ENCODE measurements at regions not wholly inside any gene's neighbourhood (a gene's known extent, or its start where the extent isn't known, plus 50 kb on each side); places are given as distances from the start of the nearest gene placed in this dataset.

DNA sequence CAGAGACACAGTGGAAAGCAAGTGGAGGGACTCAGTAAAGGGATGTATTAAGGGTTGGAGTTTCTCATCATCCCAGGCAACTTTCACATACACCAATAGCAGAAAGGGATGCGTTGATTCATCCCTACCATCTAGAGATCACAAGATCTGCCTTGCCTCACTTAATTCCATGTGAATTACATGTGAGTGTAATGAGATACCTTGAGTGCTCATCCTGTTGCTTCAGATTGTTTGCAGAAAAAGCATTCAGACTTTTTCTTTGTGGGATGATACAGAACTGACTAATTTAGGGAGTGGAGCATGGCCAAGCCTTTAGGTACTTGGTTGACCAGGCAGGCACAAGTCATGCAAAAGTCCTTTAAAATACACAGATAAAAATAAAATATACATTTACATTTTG, 124.8 kb upstream of the SLIT2 start:
- no peak overlapping the region for H3K4me3 ChIP-seq
- no peak overlapping the region for H3K27ac ChIP-seq

- H3K27ac ChIP-seq: no peak overlapping the region
- no peak overlapping the region for H3K4me3 ChIP-seq
Observed at GRCh38 chr4:20124317-20125026, 127.2 kb upstream of the SLIT2 start.

DNA sequence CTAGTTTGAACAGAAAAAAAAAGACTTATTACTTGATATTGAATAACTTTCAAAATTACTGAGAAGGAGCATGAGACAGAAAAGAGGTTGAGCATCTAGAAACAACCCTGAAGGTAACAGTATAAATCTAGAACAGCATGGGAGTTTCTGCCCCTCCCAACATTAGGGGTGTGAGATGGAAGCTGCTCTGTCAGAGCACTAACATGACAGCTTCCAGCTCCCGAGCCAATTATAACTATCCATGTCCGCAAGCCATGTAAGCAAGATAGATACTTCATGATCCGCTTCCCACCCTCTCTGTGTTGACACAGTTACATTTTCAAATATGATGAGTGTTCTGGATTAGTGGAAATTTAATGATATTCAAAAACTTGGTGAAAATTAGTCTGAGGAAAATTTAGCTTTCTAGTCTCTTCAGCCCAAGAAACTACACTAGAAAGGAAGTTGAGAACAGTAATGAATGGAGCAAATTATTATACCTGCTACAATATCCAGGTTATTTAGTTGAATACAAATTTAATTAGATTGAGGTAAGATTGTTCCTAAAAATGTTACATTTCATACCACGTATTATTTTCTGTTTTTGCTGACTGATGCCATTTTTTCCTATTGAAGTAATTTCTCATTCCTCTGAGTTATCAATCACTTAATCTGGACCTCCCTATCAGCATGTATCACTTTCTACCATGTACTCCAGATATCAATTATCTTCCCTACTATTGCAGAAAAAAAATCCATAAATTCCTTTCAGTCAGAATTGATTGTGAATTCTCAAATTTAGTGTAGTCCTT, 129.3 kb upstream of the SLIT2 start:
- H3K27ac ChIP-seq: no peak overlapping the region
- H3K4me3 ChIP-seq: no peak overlapping the region

DNA sequence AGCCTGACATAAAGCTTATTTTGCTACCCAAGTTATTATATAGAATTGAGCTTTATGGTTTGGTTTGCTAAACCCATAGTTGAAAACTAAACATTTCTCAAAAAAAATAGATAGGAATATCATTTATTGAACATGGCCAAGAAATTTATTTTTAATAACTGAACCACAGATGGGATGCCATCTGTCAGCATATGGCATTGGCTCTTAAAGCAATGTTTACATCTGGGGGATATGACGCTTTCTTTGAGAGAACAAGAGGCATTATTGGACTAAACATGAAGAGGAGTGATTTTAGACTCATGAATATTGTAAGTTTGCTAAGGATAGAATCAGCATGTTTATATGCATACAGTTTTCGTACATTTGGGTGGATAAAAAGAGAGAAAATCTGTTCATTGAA, 132.6 kb upstream of the SLIT2 start:
- Histone ChIP-seq H3K4me3 (no peak overlapping the region), H3K27ac (no peak overlapping the region)

DNA sequence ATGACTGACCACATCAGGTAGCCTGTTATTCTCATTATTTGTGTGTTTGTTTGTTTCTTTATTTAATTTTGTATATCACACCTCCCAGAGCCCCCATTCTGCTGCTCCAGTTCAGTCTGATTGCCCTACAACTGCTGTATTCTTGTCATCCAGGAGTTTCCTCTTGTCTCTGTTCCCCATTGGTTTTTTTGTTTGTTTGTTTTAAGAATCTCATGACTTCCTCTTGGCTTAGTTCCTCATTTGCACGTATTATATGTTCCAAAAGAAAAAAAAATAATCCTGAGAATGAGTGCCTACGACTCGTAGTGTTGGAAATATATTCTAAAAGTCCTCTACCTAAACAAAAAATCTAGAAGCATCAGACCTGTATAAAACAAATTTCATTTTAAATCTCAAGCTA, 142.3 kb upstream of the SLIT2 start:
- no peak overlapping the region for H3K27ac ChIP-seq

DNA sequence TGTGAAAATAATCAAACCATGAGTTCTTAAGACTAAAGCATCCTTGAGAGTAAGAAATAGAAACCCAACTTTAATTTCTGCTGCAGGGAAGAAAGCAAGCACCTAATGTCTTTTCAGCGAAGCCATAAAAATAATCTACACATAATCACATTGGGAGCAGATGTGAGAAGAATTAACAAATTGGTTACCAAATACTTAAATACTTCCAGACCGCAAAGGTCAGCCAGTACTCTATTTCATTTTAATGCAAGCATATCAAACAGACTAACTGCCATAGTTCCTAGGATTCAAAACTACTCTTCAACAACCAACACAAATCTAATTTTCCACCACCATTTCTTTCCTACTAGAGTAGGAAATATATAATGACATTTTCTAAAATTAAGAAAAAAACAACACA, 144.8 kb upstream of the SLIT2 start:
- Histone ChIP-seq H3K4me3 (no peak overlapping the region), H3K27ac (no peak overlapping the region)

More for the DNA sequence above, 142.3 kb upstream of the SLIT2 start:
- H3K4me3 ChIP-seq: no peak overlapping the region

- H3K27ac ChIP-seq: no peak overlapping the region
- H3K4me3 ChIP-seq: no peak overlapping the region
Observed at GRCh38 chr4:20101831-20102230, 149.9 kb upstream of the SLIT2 start.

DNA sequence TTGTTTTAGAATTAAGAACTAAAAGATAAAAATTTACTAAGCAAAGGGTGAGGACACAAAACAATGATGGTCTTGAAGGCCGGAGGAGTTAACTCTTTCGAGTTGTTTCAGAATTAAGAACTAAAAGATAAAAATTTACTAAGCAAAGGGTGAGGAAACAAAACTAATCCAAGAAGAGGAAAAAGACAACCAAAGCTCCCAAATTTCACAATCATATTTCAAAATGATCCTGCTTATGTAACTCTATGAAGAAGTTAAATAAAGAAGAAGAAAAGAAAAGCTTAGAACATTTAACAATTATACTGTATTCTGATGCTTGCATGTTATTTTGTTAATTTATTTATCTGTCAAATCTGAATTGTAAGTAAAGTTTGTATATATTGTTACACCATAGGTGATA, 154.8 kb upstream of the SLIT2 start:
- Histone ChIP-seq H3K27ac (no peak overlapping the region), H3K4me3 (no peak overlapping the region)

DNA sequence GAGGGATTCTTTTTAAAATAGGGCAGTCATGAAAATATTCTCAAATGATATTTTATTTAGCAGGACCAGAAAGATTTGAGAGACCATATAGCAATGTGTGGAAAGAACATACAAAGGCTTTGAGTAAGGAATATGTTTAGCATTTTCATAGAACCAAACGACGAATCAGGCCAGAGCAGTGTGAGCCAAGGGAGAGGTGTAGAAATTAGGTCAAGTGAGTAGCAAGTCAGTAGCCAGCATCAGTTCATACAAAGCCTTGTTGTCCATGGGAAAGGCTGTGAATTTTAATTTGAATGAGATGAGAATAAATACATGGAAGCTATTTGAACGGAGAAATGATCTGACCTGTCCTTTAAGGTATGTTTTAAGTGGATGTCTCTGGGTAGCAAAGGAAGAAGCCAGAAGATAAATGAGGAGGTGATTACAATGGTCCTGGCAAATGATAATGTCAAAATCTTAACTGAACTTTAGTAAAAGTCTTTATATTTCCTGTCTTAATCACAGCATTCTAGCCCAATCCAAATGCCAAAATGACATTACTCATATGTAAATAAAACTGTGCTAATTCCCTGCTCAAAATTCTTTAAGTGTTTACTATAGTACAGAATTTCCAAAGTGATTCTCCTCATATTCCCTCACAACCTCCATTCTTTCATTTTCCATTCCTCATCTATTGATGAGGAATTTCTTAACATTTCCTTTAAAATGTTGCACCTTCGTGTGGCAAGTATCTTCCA, 155.7 kb upstream of the SLIT2 start:
- Histone ChIP-seq H3K4me3 (no peak overlapping the region), H3K27ac (no peak overlapping the region)

- Histone ChIP-seq H3K27ac (no peak overlapping the region), H3K4me3 (no peak overlapping the region)
Observed at GRCh38 chr4:20091781-20092180, 159.9 kb upstream of the SLIT2 start.

GRCh38 chr4:20087522-20087911, 164.2 kb upstream of the SLIT2 start:
- no peak overlapping the region for H3K27ac ChIP-seq
- H3K4me3 ChIP-seq: no peak overlapping the region

DNA sequence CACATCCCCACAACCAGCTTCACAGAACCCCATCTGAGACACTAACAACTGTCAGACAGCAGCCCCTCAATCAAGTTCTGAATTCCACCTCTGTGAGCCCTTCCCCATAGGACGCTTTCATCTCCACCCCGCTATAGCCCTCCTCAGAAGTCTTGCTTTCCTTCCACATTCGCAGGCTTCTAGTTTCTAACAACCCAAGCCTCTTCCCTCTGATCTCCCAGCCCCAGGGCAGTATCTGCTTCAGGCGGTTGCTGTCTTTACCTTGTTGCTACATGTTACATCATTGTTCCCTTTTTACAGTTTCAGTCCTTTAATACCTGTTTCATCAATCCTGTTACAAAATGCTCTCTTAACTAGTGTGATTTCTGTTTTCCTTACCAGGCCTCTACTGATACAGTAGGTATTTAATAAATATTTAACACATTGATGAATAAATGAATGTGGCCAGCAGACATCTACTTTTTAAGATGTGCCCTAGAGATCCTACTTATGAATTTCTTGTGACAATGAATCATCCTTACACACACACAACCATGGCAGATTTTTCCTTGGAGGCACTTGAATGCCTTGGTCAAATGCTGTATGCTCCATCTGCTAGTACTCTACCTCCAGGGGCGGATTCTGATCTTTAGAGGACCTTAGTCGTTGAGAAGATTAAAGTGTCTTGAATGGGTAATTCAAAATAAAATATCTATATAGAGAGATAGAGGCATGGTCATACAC, 164.7 kb upstream of the SLIT2 start:
- no peak overlapping the region for H3K4me3 ChIP-seq
- peak overlapping the region in 1 of 21 experiments; percentile 29 for H3K27ac ChIP-seq

DNA sequence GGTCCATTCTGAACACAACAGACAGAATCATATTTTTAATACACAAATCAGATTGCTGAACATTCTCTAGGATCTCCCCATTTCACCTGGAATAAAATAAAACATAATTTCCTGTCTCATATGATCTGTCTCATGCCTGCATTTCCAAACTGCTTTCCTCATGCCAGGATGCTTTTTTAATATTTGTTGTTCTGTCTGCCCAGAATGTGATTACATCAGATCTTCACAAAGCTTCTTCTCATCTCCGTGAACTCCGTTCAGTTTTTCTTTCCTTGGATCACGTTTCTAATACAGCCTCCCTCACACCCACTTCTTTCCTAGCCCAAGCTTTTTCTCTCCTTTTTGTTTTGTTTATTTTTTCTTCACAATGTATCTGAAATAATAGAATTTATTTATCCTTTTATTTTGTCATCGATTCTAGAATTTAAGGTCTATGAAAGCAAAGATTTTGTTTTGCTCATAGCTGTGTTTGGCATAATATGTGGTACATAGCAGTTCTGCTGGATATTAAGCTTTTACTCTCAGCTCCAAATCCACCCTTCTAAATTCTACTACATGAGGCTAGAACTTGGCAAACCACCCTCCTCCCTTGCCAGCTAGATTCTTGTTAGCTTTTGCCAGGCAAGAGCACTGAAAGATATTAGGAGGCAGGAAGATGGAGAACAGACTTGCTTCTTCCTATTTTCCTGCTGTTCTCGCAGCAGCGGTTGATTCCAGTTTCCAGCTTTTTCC, 165.5 kb upstream of the SLIT2 start:
- Histone ChIP-seq H3K4me3 (no peak overlapping the region), H3K27ac (peak overlapping the region in 1 of 21 experiments; percentile 29)

DNA sequence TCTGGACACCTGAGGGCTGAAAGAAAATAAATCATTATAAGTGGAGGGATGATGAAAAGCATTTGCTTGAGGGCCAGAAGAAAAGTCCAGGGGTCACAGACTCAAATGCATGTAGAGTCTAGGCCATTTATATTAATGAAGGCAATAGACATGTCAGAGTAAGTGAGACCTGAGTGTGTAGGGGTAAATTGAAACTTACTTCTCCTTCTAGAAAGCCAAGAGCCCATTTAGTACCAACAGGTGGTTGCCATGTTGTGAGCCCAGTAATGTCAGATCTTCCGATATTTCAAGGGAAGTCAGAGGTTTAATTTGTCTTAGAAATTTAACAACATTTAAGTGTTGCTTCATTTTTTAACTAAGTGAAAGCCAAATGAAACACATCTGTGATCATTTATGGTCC, 166.1 kb upstream of the SLIT2 start:
- peak overlapping the region in 2 of 21 experiments; percentile 8 to 16 for H3K27ac ChIP-seq

GRCh38 chr4:20085156-20085555, 166.5 kb upstream of the SLIT2 start:
- peak overlapping the region in 1 of 21 experiments; percentile 8 for H3K27ac ChIP-seq
- H3K4me3 ChIP-seq: no peak overlapping the region

More for the DNA sequence above, 166.1 kb upstream of the SLIT2 start:
- no peak overlapping the region for H3K4me3 ChIP-seq

DNA sequence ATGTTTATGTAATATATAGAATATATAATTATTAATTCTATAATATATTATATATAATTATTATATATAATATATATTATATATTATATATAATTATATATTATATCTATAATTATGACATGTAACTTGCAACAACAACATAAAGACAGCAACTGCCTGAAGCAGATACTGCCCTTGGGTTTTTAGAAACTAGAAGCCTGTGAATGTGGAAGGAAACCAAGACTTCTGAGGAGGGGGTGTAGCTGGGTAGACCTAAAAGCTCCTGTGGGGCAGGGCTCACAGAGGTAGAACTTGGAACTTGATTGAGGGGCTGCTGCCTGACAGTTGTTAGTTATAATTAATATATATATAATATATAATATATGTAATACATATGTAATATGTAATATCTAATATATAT, 167.2 kb upstream of the SLIT2 start:
- Histone ChIP-seq H3K27ac (no peak overlapping the region), H3K4me3 (no peak overlapping the region)

DNA sequence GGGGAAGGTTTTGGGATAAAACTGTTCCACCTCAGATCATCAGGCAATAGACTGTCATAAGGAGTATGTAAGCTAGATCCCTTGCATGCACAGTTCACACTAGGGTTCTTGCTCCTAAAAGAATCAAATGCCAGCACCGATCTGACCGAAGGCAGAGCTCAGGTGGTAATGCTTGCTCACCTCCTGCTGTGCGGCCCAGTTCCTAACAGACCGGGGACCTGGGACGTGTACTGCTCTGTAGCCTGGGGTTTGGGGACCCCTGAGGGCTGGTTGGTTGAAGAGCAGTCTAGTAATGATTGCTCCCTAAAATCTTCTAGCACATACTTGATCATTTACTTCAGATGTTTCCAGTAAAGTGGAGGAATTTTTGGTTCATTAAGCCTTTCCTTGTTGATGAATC, 173.1 kb upstream of the SLIT2 start:
- Histone ChIP-seq H3K27ac (no peak overlapping the region), H3K4me3 (no peak overlapping the region)

GRCh38 chr4:20075248-20075871, 176.3 kb upstream of the SLIT2 start:
- no peak overlapping the region for H3K4me3 ChIP-seq
- no peak overlapping the region for H3K27ac ChIP-seq

GRCh38 chr4:20074450-20074849, 177.3 kb upstream of the SLIT2 start:
- H3K4me3 ChIP-seq: no peak overlapping the region
- no peak overlapping the region for H3K27ac ChIP-seq
